ENCODE measurements at regions not wholly inside any gene's neighbourhood (a gene's known extent, or its start where the extent isn't known, plus 50 kb on each side); places are given as distances from the start of the nearest gene placed in this dataset.

DNA sequence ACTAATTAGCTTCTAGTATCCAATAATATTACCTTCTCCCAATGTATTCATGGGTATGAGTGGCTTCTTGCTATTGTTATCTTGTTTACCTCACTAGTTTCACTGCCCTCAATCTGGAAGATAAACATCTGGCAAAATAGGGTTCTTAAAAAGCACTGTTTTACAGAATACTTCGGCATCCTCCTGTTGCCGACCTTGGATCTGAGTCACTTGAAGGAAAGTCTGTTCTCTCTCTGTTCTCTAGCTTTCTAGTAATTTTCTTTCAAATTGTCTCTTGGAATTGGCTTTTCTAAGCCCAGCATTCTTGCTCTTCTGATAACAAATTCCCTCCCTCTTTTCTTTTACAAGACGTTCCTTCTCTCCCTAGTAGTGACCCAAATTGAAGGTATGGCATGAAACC lies 189.5 kb downstream of the KITLG start:
- Mint-ChIP-seq H3K9me3 (peaks cover 0 to 15% (median 5%) of the 10 kb centered on the region in 3 donors), H3K36me3 (no peaks in the 10 kb centered on the region), H3K4me3 (no peak overlapping the region), H3K4me1 (no peaks in the 10 kb centered on the region), H3K27me3 (no peaks in the 10 kb centered on the region), H3K27ac (no peak overlapping the region)
- no peak overlapping the region for H3K4me3 ChIP-seq (ENCODE audit: control insufficient read depth in 1 of 2, extremely low read depth in 1 of 2, low read length in 1 of 2)
- ChIA-PET POLR2A (no interaction called here), CTCF (no interaction called here)
- no peak for DNase-seq
- no peaks in the 10 kb centered on the region for H3K4me1 ChIP-seq (ENCODE audit: control insufficient read depth in 1 of 2, extremely low read depth in 1 of 2, insufficient read depth in 2 of 2, low read length in 2 of 2)
- H3K27me3 ChIP-seq (replicated peaks in 1 of 2; ENCODE audit: control insufficient read depth in 2 of 2, extremely low read depth in 1 of 2, insufficient read depth in 2 of 2, low read length in 1 of 2) = peaks cover 0 to 6% of the 10 kb centered on the region in 2 experiments
- no peak for ATAC-seq (replicated peaks in 1 of 4)
- H3K36me3 ChIP-seq (ENCODE audit: control insufficient read depth in 2 of 2, extremely low read depth in 1 of 2, insufficient read depth in 1 of 2, low read length in 1 of 2) = no peaks in the 10 kb centered on the region
- WGBS (ENCODE audit: insufficient coverage) = 92% methylated on average over 2 of the region's 3 CpGs
- no peak overlapping the region for H3K27ac ChIP-seq (ENCODE audit: low read length)
- H3K9me3 ChIP-seq = no peaks in the 10 kb centered on the region

GRCh38 chr12:88391556-88391955 lies 188.7 kb downstream of the KITLG start:
- no peak overlapping the region for H3K4me3 ChIP-seq (ENCODE audit: control insufficient read depth in 1 of 2, extremely low read depth in 1 of 2, low read length in 1 of 2)
- no peaks in the 10 kb centered on the region for H3K27me3 Mint-ChIP-seq
- H3K9me3 Mint-ChIP-seq = peaks cover 0 to 15% (median 5%) of the 10 kb centered on the region in 3 donors
- no peaks in the 10 kb centered on the region for H3K36me3 ChIP-seq (ENCODE audit: control insufficient read depth in 2 of 2, extremely low read depth in 1 of 2, insufficient read depth in 1 of 2, low read length in 1 of 2)
- H3K27ac ChIP-seq (ENCODE audit: low read length) = no peak overlapping the region
- H3K36me3 Mint-ChIP-seq = no peaks in the 10 kb centered on the region
- no peaks in the 10 kb centered on the region for H3K4me1 ChIP-seq (ENCODE audit: control insufficient read depth in 1 of 2, extremely low read depth in 1 of 2, insufficient read depth in 2 of 2, low read length in 2 of 2)
- no CpG with 5 or more reads among the region's 1 CpG for WGBS (ENCODE audit: insufficient coverage)
- ChIA-PET POLR2A (no interaction called here), CTCF (no interaction called here)
- no peak overlapping the region for H3K4me3 Mint-ChIP-seq
- no peak for DNase-seq
- no peaks in the 10 kb centered on the region for H3K9me3 ChIP-seq
- H3K4me1 Mint-ChIP-seq = no peaks in the 10 kb centered on the region
- H3K27ac Mint-ChIP-seq = no peak overlapping the region
- no peak for ATAC-seq (replicated peaks in 1 of 4)
- peaks cover 0 to 6% of the 10 kb centered on the region in 2 experiments for H3K27me3 ChIP-seq (replicated peaks in 1 of 2; ENCODE audit: control insufficient read depth in 2 of 2, extremely low read depth in 1 of 2, insufficient read depth in 2 of 2, low read length in 1 of 2)

GRCh38 chr12:88393017-88393767 lies 187.1 kb downstream of the KITLG start:
- H3K27ac Mint-ChIP-seq = no peak overlapping the region
- no peaks in the 10 kb centered on the region for H3K9me3 ChIP-seq
- peaks cover 0 to 6% of the 10 kb centered on the region in 2 experiments for H3K27me3 ChIP-seq (replicated peaks in 1 of 2; ENCODE audit: control insufficient read depth in 2 of 2, extremely low read depth in 1 of 2, insufficient read depth in 2 of 2, low read length in 1 of 2)
- H3K36me3 ChIP-seq (ENCODE audit: control insufficient read depth in 2 of 2, extremely low read depth in 1 of 2, insufficient read depth in 1 of 2, low read length in 1 of 2) = no peaks in the 10 kb centered on the region
- no peak overlapping the region for H3K27ac ChIP-seq (ENCODE audit: low read length)
- ChIA-PET CTCF (interaction anchor here (0.6 kb wide), 2 partner anchors 542 to 965 kb away, joined by 3 read pairs; no protein-coding TSS in a partner anchor), POLR2A (no interaction called here)
- no peaks in the 10 kb centered on the region for H3K27me3 Mint-ChIP-seq
- no peak overlapping the region for H3K4me3 ChIP-seq (ENCODE audit: control insufficient read depth in 1 of 2, extremely low read depth in 1 of 2, low read length in 1 of 2)
- H3K4me1 Mint-ChIP-seq = no peaks in the 10 kb centered on the region
- WGBS (ENCODE audit: insufficient coverage) = no CpG with 5 or more reads among the region's 2 CpGs
- DNase-seq (no peak), ATAC-seq (replicated peaks in 1 of 4) (no peak)
- no peak overlapping the region for H3K4me3 Mint-ChIP-seq
- H3K36me3 Mint-ChIP-seq = no peaks in the 10 kb centered on the region
- no peaks in the 10 kb centered on the region for H3K4me1 ChIP-seq (ENCODE audit: control insufficient read depth in 1 of 2, extremely low read depth in 1 of 2, insufficient read depth in 2 of 2, low read length in 2 of 2)
- peaks cover 0 to 15% (median 5%) of the 10 kb centered on the region in 3 donors for H3K9me3 Mint-ChIP-seq

DNA sequence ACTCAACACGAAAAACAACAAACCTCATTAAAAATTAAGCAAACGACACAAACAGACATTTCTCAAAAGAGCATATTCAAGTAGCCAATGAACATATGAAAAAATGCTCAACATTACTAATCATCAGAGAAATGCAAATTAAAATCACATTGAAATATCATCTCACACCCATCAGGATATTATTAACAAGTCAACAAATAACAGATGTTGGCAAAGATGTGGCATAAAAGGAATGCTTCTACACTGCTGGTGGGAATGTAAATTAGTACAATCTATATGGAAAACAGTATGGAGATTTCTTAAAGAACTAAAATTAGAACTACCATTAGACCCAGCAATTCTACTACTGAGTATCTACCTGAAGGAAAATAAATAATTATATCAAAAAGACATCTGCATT lies 182.2 kb downstream of the KITLG start:
- no peak overlapping the region for H3K27ac ChIP-seq (ENCODE audit: low read length)
- H3K36me3 ChIP-seq (ENCODE audit: control insufficient read depth in 2 of 2, extremely low read depth in 1 of 2, insufficient read depth in 1 of 2, low read length in 1 of 2) = no peaks in the 10 kb centered on the region
- peaks cover 0 to 3% (median 2%) of the 10 kb centered on the region in 3 donors for H3K4me1 Mint-ChIP-seq
- peaks cover 0 to 4% of the 10 kb centered on the region in 2 experiments for H3K27me3 ChIP-seq (replicated peaks in 1 of 2; ENCODE audit: control insufficient read depth in 2 of 2, extremely low read depth in 1 of 2, insufficient read depth in 2 of 2, low read length in 1 of 2)
- ChIA-PET POLR2A (no interaction called here), CTCF (no interaction called here)
- H3K27me3 Mint-ChIP-seq = peaks cover 0 to 4% of the 10 kb centered on the region in 2 donors
- no peak for DNase-seq
- H3K36me3 Mint-ChIP-seq = no peaks in the 10 kb centered on the region
- no peak overlapping the region for H3K27ac Mint-ChIP-seq
- 68% methylated on average over 2 of the region's 2 CpGs for WGBS (ENCODE audit: insufficient coverage)
- ATAC-seq (replicated peaks in 1 of 4) = no peak
- H3K4me1 ChIP-seq (ENCODE audit: control insufficient read depth in 1 of 2, extremely low read depth in 1 of 2, insufficient read depth in 2 of 2, low read length in 2 of 2) = no peaks in the 10 kb centered on the region
- H3K4me3 Mint-ChIP-seq = no peak overlapping the region
- H3K4me3 ChIP-seq (ENCODE audit: control insufficient read depth in 1 of 2, extremely low read depth in 1 of 2, low read length in 1 of 2) = no peak overlapping the region
- no peaks in the 10 kb centered on the region for H3K9me3 ChIP-seq
- peaks cover 4 to 15% (median 5%) of the 10 kb centered on the region in 3 donors for H3K9me3 Mint-ChIP-seq

DNA sequence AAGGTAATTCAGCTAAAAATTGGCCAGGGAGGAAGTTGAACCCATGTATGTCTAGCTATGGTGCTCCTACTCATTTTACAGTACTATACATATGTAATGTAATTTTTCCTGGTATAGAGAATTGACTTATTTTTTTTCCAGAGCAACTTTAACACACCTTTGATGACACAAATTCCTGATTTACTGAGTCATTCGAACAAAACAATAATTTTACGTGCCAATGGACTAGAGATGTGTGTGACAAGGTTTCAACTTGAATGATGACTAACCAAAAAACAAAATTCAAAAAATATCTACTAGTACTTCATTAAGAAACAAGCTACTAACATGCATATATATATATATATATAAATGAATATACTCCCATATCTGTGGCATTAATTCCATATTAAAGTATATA lies 180.5 kb downstream of the KITLG start:
- Mint-ChIP-seq H3K4me1 (peaks cover 0 to 3% (median 2%) of the 10 kb centered on the region in 3 donors), H3K9me3 (peaks cover 0 to 4% (median 4%) of the 10 kb centered on the region in 3 donors), H3K4me3 (no peak overlapping the region), H3K27me3 (peaks cover 0 to 4% of the 10 kb centered on the region in 2 donors), H3K36me3 (no peaks in the 10 kb centered on the region), H3K27ac (no peak overlapping the region)
- ATAC-seq (replicated peaks in 1 of 4) (no peak), DNase-seq (no peak)
- WGBS (ENCODE audit: insufficient coverage) = no CpG with 5 or more reads among the region's 2 CpGs
- no peaks in the 10 kb centered on the region for H3K4me1 ChIP-seq (ENCODE audit: control insufficient read depth in 1 of 2, extremely low read depth in 1 of 2, insufficient read depth in 2 of 2, low read length in 2 of 2)
- ChIA-PET POLR2A (no interaction called here), CTCF (no interaction called here)
- H3K9me3 ChIP-seq = no peaks in the 10 kb centered on the region
- H3K4me3 ChIP-seq (ENCODE audit: control insufficient read depth in 1 of 2, extremely low read depth in 1 of 2, low read length in 1 of 2) = no peak overlapping the region
- no peak overlapping the region for H3K27ac ChIP-seq (ENCODE audit: low read length)
- H3K27me3 ChIP-seq (replicated peaks in 1 of 2; ENCODE audit: control insufficient read depth in 2 of 2, extremely low read depth in 1 of 2, insufficient read depth in 2 of 2, low read length in 1 of 2) = no peaks in the 10 kb centered on the region
- no peaks in the 10 kb centered on the region for H3K36me3 ChIP-seq (ENCODE audit: control insufficient read depth in 2 of 2, extremely low read depth in 1 of 2, insufficient read depth in 1 of 2, low read length in 1 of 2)

DNA sequence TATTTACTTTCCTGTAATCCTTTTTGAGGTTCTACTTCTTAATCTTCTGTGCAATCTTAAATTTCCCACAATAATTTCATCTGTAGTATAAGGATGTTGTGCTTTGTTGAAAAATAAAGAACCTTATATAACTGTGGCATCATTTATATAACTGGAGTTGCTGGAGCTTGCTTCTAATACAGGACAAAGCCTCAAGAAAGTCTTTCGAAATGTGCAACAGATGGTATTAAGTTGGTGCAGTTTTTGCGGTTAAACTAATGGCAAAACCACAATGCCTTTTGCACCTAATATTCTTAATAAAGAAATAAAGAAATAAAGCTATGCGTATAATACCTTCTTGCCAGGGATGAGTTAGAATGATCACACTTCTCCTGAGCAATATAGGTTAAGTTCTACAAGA lies 180.0 kb downstream of the KITLG start:
- Mint-ChIP-seq H3K4me1 (peaks cover 0 to 3% (median 2%) of the 10 kb centered on the region in 3 donors), H3K36me3 (no peaks in the 10 kb centered on the region), H3K27me3 (peaks cover 0 to 4% of the 10 kb centered on the region in 2 donors), H3K9me3 (peaks cover 0 to 4% (median 3%) of the 10 kb centered on the region in 3 donors), H3K27ac (no peak overlapping the region), H3K4me3 (no peak overlapping the region)
- no peaks in the 10 kb centered on the region for H3K36me3 ChIP-seq (ENCODE audit: control insufficient read depth in 2 of 2, extremely low read depth in 1 of 2, insufficient read depth in 1 of 2, low read length in 1 of 2)
- no peaks in the 10 kb centered on the region for H3K4me1 ChIP-seq (ENCODE audit: control insufficient read depth in 1 of 2, extremely low read depth in 1 of 2, insufficient read depth in 2 of 2, low read length in 2 of 2)
- DNase-seq (no peak), ATAC-seq (replicated peaks in 1 of 4) (no peak)
- no CpG with 5 or more reads among the region's 3 CpGs for WGBS (ENCODE audit: insufficient coverage)
- CTCF ChIA-PET = no interaction called here
- POLR2A ChIA-PET = no interaction called here
- H3K27me3 ChIP-seq (replicated peaks in 1 of 2; ENCODE audit: control insufficient read depth in 2 of 2, extremely low read depth in 1 of 2, insufficient read depth in 2 of 2, low read length in 1 of 2) = no peaks in the 10 kb centered on the region
- H3K9me3 ChIP-seq = no peaks in the 10 kb centered on the region
- H3K27ac ChIP-seq (ENCODE audit: low read length) = no peak overlapping the region
- no peak overlapping the region for H3K4me3 ChIP-seq (ENCODE audit: control insufficient read depth in 1 of 2, extremely low read depth in 1 of 2, low read length in 1 of 2)

Data from T-cell (primary cell).